ENCODE measurements at regions not wholly inside any gene's neighbourhood (a gene's known extent, or its start where the extent isn't known, plus 50 kb on each side); places are given as distances from the start of the nearest gene placed in this dataset.
"Not testable (repeated sequence)": the region's sequence is repeated elsewhere in the genome, so short reads cannot be mapped to it uniquely, and the experiment has no call there.

GRCh38 chr15:55126111-55126510, 70.6 kb downstream of the RSL24D1 start:
- no peak for DNase-seq (ENCODE audit: extremely low read depth in 1 of 2, low read depth in 1 of 2)

- no peak for DNase-seq (ENCODE audit: extremely low read depth in 1 of 2, low read depth in 1 of 2)
Observed at GRCh38 chr15:55124616-55125015, 72.1 kb downstream of the RSL24D1 start.

GRCh38 chr15:55118344-55118870, 78.3 kb downstream of the RSL24D1 start:
- DNase-seq (ENCODE audit: extremely low read depth in 1 of 2, low read depth in 1 of 2): no peak

GRCh38 chr15:55116636-55117035, 80.1 kb downstream of the RSL24D1 start:
- no peak for DNase-seq (ENCODE audit: extremely low read depth in 1 of 2, low read depth in 1 of 2)

- DNase-seq (ENCODE audit: extremely low read depth in 1 of 2, low read depth in 1 of 2): no peak
Observed at GRCh38 chr15:55113736-55114135, 83.0 kb downstream of the RSL24D1 start.

GRCh38 chr15:55112706-55113105, 84.0 kb downstream of the RSL24D1 start:
- no peak for DNase-seq (ENCODE audit: extremely low read depth in 1 of 2, low read depth in 1 of 2)

GRCh38 chr15:55110446-55110845, 86.3 kb downstream of the RSL24D1 start:
- DNase-seq (ENCODE audit: extremely low read depth in 1 of 2, low read depth in 1 of 2): no peak

GRCh38 chr15:55108858-55109518, 87.8 kb downstream of the RSL24D1 start:
- peak; percentile 14 to 29 for DNase-seq (ENCODE audit: extremely low read depth in 1 of 2, low read depth in 1 of 2)

GRCh38 chr15:55108448-55108847, 88.3 kb downstream of the RSL24D1 start:
- DNase-seq (ENCODE audit: extremely low read depth in 1 of 2, low read depth in 1 of 2): no peak

GRCh38 chr15:55106155-55106554, 90.6 kb downstream of the RSL24D1 start:
- no peak for DNase-seq (ENCODE audit: extremely low read depth in 1 of 2, low read depth in 1 of 2)

GRCh38 chr15:55094136-55094535, 102.6 kb downstream of the RSL24D1 start:
- DNase-seq (ENCODE audit: extremely low read depth in 1 of 2, low read depth in 1 of 2): no peak

- DNase-seq (ENCODE audit: extremely low read depth in 1 of 2, low read depth in 1 of 2): no peak
Observed at GRCh38 chr15:55088207-55088606, 108.5 kb downstream of the RSL24D1 start.

- no peak for DNase-seq (ENCODE audit: extremely low read depth in 1 of 2, low read depth in 1 of 2)
Observed at GRCh38 chr15:55084673-55085072, 112.1 kb downstream of the RSL24D1 start.

- DNase-seq (ENCODE audit: extremely low read depth in 1 of 2, low read depth in 1 of 2): no peak
Observed at GRCh38 chr15:55084216-55084615, 112.5 kb downstream of the RSL24D1 start.

GRCh38 chr15:55077052-55077451, 119.7 kb downstream of the RSL24D1 start:
- DNase-seq (ENCODE audit: extremely low read depth in 1 of 2, low read depth in 1 of 2): not testable (repeated sequence)

- DNase-seq (ENCODE audit: extremely low read depth in 1 of 2, low read depth in 1 of 2): no peak
Observed at GRCh38 chr15:55074431-55074830, 122.3 kb downstream of the RSL24D1 start.

- not testable (repeated sequence) for DNase-seq (ENCODE audit: extremely low read depth in 1 of 2, low read depth in 1 of 2)
Observed at GRCh38 chr15:55063970-55064369, 132.8 kb downstream of the RSL24D1 start.

GRCh38 chr15:55060836-55061235, 135.9 kb downstream of the RSL24D1 start:
- no peak for DNase-seq (ENCODE audit: extremely low read depth in 1 of 2, low read depth in 1 of 2)

GRCh38 chr15:55056500-55056899, 140.2 kb downstream of the RSL24D1 start:
- DNase-seq (ENCODE audit: extremely low read depth in 1 of 2, low read depth in 1 of 2): no peak

- DNase-seq (ENCODE audit: extremely low read depth in 1 of 2, low read depth in 1 of 2): no peak
Observed at GRCh38 chr15:55044162-55044561, 152.6 kb downstream of the RSL24D1 start.

- no peak for DNase-seq (ENCODE audit: extremely low read depth in 1 of 2, low read depth in 1 of 2)
Observed at GRCh38 chr15:55037071-55037470, 159.7 kb downstream of the RSL24D1 start.

- DNase-seq (ENCODE audit: extremely low read depth in 1 of 2, low read depth in 1 of 2): no peak
Observed at GRCh38 chr15:55035749-55036148, 161.0 kb downstream of the RSL24D1 start.

GRCh38 chr15:55033574-55033973, 163.2 kb downstream of the RSL24D1 start:
- DNase-seq (ENCODE audit: extremely low read depth in 1 of 2, low read depth in 1 of 2): no peak

Measured in stimulated activated CD8-positive, alpha-beta memory T cell treated with anti-CD3 and anti-CD28 coated beads, Interleukin-7, amount 100 ng/mL, for 48 hours (primary cell).